OCI-LY3 (cell line): ENCODE measurements at regions not wholly inside any gene's neighbourhood (a gene's known extent, or its start where the extent isn't known, plus 50 kb on each side); places are given as distances from the start of the nearest gene placed in this dataset.
"Not testable (repeated sequence)": the region's sequence is repeated elsewhere in the genome, so short reads cannot be mapped to it uniquely, and the experiment has no call there.

ENCODE experiments used
- H2AFZ ChIP-seq: fragments of 200-600, 300-600 bp; shearing (Covaris generic); 2 replicates; pipeline ENCODE4 v1.6.0; 2014; ENCODE audit warnings: antibody characterized with exemption, low read depth, low read length
- H3K27ac ChIP-seq: fragments of 200-600, 300-600 bp; sonication (generic); 2 replicates; pipeline ENCODE4 v1.5.1; 2014; ENCODE audit warnings: mild to moderate bottlenecking, low read length, moderate library complexity, mixed read lengths
- H3K27me3 ChIP-seq: fragments of 200-600, 300-600 bp; sonication (generic); 2 replicates; pipeline ENCODE4 v1.6.1; 2014; ENCODE audit warnings: low read depth, low read length, mixed read lengths
- H3K36me3 ChIP-seq: fragments of 200-600, 300-600 bp; sonication (generic); replicated peaks from 2 replicates; pipeline ENCODE3; 2014; ENCODE audit warnings: low read depth, low read length, mixed read lengths
- H3K4me1 ChIP-seq: fragments of 300-600, 200-600 bp; sonication (generic); 2 replicates; pipeline ENCODE4 v1.6.1; 2014; ENCODE audit warnings: low read length, mixed read lengths
- H3K4me2 ChIP-seq: fragments of 200-600, 300-600 bp; sonication (generic); 2 replicates; pipeline ENCODE4 v1.6.1; 2014; ENCODE audit warnings: low read length, mixed read lengths
- H3K4me3 ChIP-seq: fragments of 300-600, 200-600 bp; sonication (generic); 2 replicates; pipeline ENCODE4 v1.5.1; 2014; ENCODE audit warnings: antibody characterized with exemption, mild to moderate bottlenecking, low read length, moderate library complexity
- H3K79me2 ChIP-seq: fragments of 300-600, 200-600 bp; shearing (Covaris generic); 2 replicates; pipeline ENCODE4 v1.6.1; 2014; ENCODE audit warnings: mild to moderate bottlenecking, low read length, mixed read lengths
- H3K9ac ChIP-seq: fragments of 300-600, 200-600 bp; shearing (Covaris generic); 2 replicates; pipeline ENCODE4 v1.6.0; 2014; ENCODE audit warnings: mild to moderate bottlenecking, low read length, moderate library complexity
- H3K9me3 ChIP-seq: fragments of 200-600, 300-600 bp; shearing (Covaris generic); 2 replicates; pipeline ENCODE4 v1.6.1; 2014; ENCODE audit warnings: low read length, mixed read lengths; ENCODE audit not compliant: insufficient read depth
- H4K20me1 ChIP-seq: fragments of 200-600, 300-600 bp; sonication (generic); 2 replicates; pipeline ENCODE4 v1.6.1; 2016; ENCODE audit warnings: low read length, mixed read lengths; ENCODE audit not compliant: insufficient read depth
- CTCF ChIP-seq: fragments of 200-600, 300-600 bp; sonication (generic); IDR thresholded peaks from 2 replicates; pipeline ENCODE4 v1.5.1; 2014; ENCODE audit warnings: antibody characterized with exemption, low read length, low read depth
- EZH2phosphoT487 ChIP-seq: fragments of 200-600 bp; shearing (Covaris generic); IDR thresholded peaks from 2 replicates; pipeline ENCODE4 v1.6.1; 2018; ENCODE audit warnings: antibody characterized with exemption, mixed run types, low read depth

- Histone ChIP-seq H4K20me1 (no peaks in the 10 kb centered on the region), H3K79me2 (no peaks in the 10 kb centered on the region), H3K4me3 (no peak overlapping the region), H3K4me1 (no peaks in the 10 kb centered on the region), H3K27me3 (peaks cover 3% of the 10 kb centered on the region; the same call in 1 of the 2 replicates), H2AFZ (no peak overlapping the region), H3K4me2 (no peak overlapping the region), H3K9me3 (no peaks in the 10 kb centered on the region), H3K9ac (no peak overlapping the region), H3K27ac (no peak overlapping the region), H3K36me3 (no peaks in the 10 kb centered on the region)
- TF ChIP-seq CTCF = no peak
- no peak for TF ChIP-seq EZH2phosphoT487
These were observed 190.3 kb upstream of the LMCD1 start for GRCh38 chr3:8311321-8311720.

- Histone ChIP-seq H3K27ac (no peak overlapping the region), H3K79me2 (no peaks in the 10 kb centered on the region), H3K4me2 (no peak overlapping the region), H3K4me3 (no peak overlapping the region), H3K4me1 (no peaks in the 10 kb centered on the region), H3K27me3 (no peaks in the 10 kb centered on the region), H4K20me1 (no peaks in the 10 kb centered on the region), H3K36me3 (no peaks in the 10 kb centered on the region), H2AFZ (no peak overlapping the region), H3K9ac (no peak overlapping the region), H3K9me3 (no peaks in the 10 kb centered on the region)
- TF ChIP-seq EZH2phosphoT487 (no peak), CTCF (no peak)
These were observed 188.9 kb upstream of the LMCD1 start for GRCh38 chr3:8312685-8313084.

- Histone ChIP-seq H3K4me1 (no peaks in the 10 kb centered on the region), H3K27me3 (no peaks in the 10 kb centered on the region), H3K27ac (no peak overlapping the region), H3K9ac (no peak overlapping the region), H3K9me3 (no peaks in the 10 kb centered on the region), H2AFZ (no peak overlapping the region), H3K36me3 (no peaks in the 10 kb centered on the region), H3K4me3 (no peak overlapping the region), H3K4me2 (no peak overlapping the region), H4K20me1 (no peaks in the 10 kb centered on the region), H3K79me2 (no peaks in the 10 kb centered on the region)
- TF ChIP-seq CTCF = no peak
- no peak for TF ChIP-seq EZH2phosphoT487
These were observed 187.9 kb upstream of the LMCD1 start for GRCh38 chr3:8313560-8314267.

- not testable (repeated sequence) for H3K79me2 ChIP-seq, H3K36me3 ChIP-seq, H3K27me3 ChIP-seq, H3K9ac ChIP-seq, H3K4me3 ChIP-seq, H2AFZ ChIP-seq, H3K4me2 ChIP-seq, H3K27ac ChIP-seq, H4K20me1 ChIP-seq, H3K4me1 ChIP-seq, H3K9me3 ChIP-seq
These were observed 186.1 kb upstream of the LMCD1 start for GRCh38 chr3:8315526-8315925.
